A204.1 (cell line): ENCODE measurements at regions not wholly inside any gene's neighbourhood (a gene's known extent, or its start where the extent isn't known, plus 50 kb on each side); places are given as distances from the start of the nearest gene placed in this dataset.

Experiments
- FAIRE-seq: peaks from 2 replicates; lab custom pipeline; 2012; peaks lifted over from hg19 to GRCh38; lab: Jason Lieb, UNC

DNA sequence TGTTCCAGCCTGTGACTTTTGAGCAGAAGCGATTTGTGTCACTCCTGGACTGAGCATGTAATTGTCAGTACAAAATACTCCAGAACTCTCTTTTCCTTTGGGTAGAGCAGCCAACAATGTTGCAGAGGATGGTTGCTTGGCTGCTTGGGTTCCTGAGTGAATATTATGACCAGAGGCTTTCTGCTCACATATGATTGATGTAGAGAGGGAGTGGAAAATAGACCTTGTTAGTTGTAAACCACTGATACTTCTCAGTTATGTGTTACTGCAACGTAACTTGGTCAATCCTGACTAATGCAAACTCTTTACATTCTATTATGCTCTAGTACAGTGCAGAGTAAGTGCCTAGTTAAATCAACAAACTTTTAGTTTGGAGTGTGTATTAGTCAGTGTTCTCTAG lies 322.6 kb upstream of the KCNH8 start:
- FAIRE-seq: no peak

DNA sequence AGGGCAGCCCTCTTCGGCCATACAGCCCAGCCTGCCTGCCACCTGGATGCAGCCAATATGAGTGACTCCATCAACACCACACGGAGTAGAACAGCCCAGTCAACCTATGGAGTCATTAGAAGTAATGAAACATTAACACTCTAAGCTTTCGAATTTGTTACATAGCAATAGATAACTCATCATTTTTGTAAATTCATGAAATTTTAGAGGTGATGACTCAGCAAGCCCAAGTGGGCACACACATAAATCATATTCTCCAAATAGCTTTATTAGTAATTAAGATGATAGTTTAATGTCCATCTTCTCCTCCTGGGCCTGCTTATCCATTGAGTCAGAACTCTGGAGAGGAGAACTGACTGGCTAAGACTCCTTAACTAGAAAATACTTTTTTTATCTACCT lies 335.0 kb upstream of the KCNH8 start:
- FAIRE-seq: no peak

GRCh38 chr3:18812316-18812715 lies 336.0 kb upstream of the KCNH8 start:
- no peak for FAIRE-seq

- FAIRE-seq: no peak
Measured at GRCh38 chr3:18810306-18810661, 338.0 kb upstream of the KCNH8 start.

- FAIRE-seq: no peak
Measured at GRCh38 chr3:18809640-18810305, 338.5 kb upstream of the KCNH8 start.

DNA sequence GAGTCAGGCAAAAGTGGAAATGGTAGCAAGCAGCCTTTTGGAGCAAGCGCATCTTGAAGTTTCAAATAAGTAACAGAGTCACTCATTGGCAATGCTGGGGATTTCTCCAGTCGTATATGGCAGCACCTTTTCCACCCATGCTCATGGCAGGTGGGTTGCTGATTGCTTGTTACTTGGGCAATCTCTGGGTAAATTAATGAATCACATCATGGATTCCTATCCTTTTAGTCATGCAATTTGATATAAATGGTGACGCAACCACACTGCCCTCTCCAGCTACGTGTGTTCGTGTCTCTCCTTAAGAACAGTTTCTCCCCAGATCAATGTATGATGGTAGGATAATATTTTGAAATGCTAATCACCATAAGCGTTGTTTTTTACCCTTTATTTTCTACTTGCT lies 339.9 kb upstream of the KCNH8 start:
- no peak for FAIRE-seq

DNA sequence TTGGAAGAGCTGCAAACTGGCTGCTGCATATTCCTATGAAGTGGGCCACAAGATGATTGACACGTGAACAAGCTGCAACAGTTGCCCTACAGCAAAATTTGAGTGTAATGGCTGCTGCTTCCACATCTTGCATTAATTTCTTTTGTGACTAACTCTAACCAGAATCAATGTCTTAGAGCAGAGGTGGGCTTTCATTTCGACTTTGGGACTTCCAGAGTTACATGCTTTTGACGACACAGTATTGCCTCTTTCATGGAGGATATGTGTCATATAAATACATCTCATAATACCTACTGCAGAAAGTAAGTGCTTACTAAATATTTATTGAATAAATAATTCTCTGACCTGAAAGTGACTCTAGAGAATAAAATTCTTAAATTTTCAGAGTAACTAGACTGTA lies 340.7 kb upstream of the KCNH8 start:
- FAIRE-seq: no peak

GRCh38 chr3:18806633-18807032 lies 341.7 kb upstream of the KCNH8 start:
- no peak for FAIRE-seq

- no peak for FAIRE-seq
Measured at GRCh38 chr3:18797378-18797777, 350.9 kb upstream of the KCNH8 start.

- FAIRE-seq: no peak
Measured at GRCh38 chr3:18795078-18795477, 353.2 kb upstream of the KCNH8 start.

GRCh38 chr3:18791752-18792151 lies 356.6 kb upstream of the KCNH8 start:
- no peak for FAIRE-seq

- FAIRE-seq: no peak
Measured at GRCh38 chr3:18791182-18791581, 357.1 kb upstream of the KCNH8 start.

DNA sequence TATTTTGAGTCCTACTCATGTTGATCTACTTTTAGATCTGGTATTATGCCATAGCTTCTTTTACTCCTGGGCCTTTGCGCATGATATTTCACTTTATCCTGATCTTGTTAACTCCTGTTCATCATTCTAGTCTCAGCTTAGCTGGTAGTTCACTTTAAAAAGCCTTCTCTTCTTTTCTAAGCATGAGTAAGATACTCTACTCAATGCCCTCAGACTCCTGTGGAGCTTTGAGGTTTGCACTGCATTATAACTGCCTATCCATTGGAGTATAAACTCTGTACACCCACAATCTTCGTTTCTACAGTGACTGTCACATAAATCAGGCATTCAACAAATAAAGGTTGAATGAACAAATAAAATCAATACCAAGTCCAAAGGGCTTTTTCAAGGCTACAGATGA lies 357.9 kb upstream of the KCNH8 start:
- FAIRE-seq: no peak

DNA sequence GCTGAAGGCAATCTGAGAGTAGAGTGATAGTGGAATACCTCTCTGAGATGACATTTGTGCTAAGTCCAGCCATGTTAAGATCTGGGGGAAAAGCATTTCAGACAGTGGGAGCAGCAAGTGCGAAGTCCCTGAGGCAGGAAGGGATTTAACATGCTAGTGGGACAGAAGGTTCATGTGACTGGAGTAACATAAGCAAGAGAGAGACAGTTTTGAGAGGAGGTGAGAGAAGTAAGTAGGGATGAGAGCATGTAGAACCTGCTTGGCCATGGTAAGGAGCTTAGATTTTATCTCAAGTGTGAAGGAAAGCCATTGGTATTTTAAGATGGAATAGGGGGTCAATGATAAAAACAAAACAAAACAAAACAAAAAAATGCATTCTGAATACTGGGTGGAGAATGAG lies 358.6 kb upstream of the KCNH8 start:
- no peak for FAIRE-seq

DNA sequence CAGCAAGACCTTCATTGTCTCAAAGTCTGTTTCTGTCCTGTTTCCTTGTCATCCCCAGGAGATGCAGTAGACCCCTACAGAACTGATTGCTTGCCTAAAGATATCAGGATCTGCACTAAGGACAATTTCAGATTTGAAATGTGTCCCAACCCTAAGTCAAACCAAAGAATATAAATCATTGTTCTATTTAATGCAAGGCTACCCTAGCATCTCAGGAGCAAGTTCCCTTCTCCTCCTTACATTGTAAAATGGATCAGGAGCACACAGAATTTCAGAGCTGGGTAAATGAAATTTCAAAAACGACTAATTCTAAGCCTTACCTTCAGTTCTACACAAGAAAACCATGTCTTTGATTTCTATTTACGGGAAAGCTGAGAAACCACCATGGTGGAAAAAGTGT lies 360.9 kb upstream of the KCNH8 start:
- no peak for FAIRE-seq

DNA sequence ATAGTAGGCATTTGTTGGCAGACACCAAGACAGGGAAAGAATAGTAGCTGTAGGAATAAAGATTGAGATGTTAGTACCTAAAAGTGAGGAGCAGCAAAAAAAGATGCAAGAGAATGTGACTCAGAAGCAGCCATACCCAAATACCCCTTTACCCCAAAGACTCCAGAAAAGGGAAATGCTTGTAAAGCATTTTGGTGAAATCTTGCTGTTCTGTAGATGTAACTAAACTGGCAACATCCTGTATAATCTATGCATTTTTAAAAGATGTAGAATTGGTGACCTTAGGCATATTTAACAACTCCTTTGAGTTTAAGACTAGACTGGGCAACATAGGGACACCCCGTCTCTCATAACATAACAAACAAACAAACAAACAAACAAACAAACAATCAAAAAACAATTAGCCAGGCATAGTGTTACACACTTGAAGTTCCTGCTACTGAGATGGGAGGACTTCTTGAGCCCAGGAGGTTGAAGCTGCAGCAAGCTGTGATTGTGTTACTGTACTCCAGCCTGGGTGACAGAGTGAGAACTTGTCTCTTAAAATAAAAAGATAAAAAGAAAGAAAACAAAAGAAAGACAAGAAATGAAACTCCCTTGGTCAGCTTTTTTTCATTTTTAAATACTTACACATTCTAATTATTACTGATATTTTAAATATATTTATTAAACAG lies 361.5 kb upstream of the KCNH8 start:
- FAIRE-seq: no peak

DNA sequence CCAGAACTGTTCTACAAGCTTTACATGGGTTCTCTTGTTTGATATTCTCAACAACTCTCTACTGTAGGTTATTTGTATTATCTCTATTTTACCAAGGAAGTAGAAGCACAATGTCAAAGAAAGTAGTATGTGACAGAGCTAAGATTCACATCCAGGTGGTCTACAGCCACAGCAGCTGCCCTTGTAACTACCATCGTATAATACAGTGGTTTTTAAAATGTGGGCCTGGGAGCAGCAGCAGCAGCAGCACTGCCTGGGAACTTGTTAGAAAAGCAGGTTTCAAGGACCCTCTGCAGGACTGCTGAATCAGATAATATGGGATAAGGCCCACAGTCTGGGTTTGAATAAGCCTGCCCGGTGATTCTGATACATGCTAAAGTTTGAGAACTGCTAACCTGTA lies 357.1 kb upstream of the SATB1 start:
- FAIRE-seq: no peak

- FAIRE-seq: no peak
Measured at GRCh38 chr3:18780959-18781358, 355.8 kb upstream of the SATB1 start.

GRCh38 chr3:18779704-18780103 lies 354.6 kb upstream of the SATB1 start:
- no peak for FAIRE-seq

DNA sequence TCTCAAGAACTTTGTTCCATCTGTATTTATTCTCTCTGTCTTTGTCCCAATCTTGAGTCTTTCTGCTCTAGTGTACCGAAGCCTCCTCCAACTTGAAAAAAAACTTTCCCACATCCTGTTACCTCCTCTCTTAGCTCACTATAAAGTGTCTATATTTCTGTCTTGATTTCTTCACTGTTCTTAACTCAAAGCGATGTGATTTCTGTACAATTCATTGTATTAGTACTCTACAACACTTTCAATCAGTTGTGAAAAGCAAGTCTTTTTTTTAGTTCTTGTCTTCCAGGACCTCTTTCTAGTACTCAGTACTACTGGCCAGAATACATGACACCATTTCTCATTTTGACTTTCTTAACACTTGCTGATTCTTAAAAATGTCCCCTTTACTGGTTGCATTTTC lies 353.5 kb upstream of the SATB1 start:
- FAIRE-seq: no peak

DNA sequence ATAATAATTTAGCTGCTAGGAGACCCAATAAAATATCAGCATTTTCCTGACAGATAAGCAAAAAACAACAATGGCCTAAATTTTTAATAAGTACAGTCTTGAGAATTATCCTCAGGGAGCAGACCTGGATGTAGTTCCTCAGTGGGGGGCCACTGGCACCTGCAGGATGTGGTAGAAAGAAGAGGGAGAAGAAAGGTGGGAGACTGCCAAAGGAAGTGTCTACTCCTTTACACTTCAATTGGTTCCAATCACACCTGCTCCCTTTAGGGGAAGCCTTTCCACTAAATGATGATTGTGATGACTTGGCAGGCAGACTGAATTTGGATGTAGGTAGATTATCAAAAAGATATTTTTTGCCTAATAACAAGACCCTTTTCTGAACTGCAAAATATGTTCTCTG lies 353.0 kb upstream of the SATB1 start:
- no peak for FAIRE-seq

DNA sequence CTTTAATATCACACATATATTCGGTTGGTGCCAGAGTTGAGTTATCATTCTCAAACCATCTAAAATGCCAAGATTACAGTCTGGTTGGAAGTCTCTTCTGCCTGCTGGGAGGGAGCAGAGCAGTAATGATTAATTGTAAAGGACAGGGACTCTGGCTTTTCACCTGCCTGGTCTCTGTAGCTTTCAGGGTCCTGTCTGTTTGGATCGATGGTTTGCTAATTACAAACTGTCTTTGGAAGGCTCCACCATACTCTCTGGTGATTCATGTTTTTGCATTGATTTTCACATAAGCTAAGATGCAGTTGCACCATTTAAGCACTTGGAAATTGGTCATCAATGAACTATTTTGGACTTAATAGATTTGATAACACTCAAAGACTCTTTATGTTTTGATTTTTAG lies 350.4 kb upstream of the SATB1 start:
- no peak for FAIRE-seq

DNA sequence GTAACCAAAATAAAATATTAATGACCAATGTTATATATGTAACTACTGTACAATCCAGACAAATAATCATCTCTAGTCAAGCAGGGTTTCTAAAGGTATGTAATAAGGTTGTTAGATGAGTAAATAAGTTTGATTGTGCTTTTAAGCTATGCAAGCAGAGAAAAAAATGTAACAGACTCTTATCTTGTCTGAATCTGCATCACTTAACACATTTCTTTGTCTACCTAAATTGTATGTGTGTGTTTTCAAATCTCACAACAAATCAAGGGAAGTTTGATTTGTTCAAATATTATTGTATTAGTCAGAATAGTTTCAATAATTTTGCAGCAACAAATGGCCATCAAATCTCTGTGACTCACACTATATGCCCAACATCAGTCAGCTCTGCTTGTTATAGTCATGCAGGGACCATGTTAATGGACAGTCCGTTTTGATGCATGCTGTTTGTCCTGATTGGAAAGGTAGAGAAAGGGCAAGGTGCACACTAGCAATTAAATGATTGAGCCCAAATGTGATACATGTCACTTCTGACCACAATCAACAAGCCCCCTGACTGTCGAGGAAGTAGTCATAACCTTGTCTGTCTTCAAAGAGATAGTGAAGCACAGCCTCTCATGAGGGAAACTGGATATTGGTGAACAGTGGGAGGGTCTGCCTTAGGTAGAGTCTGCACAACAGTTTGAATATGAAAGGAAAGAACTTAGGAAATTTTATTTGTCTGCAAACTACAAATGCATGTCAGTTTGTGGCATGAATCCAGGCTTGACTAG lies 349.4 kb upstream of the SATB1 start:
- no peak for FAIRE-seq
